Parathyroid adenoma (tissue), 2 donors: ENCODE measurements at regions not wholly inside any gene's neighbourhood (a gene's known extent, or its start where the extent isn't known, plus 50 kb on each side); places are given as distances from the start of the nearest gene placed in this dataset.

Source experiments
- H2AFZ ChIP-seq: fragments of 300-600 bp; sonication (generic); one replicate; pipeline ENCODE4 v1.7.0; 2017; ENCODE audit warnings: antibody characterized with exemption, mild to moderate bottlenecking
- H3K27ac ChIP-seq: fragments of 300-600 bp; sonication (generic); one replicate; pipeline ENCODE4 v1.7.0; 2017
- H3K27me3 ChIP-seq: fragments of 300-600 bp; sonication (generic); one replicate; pipeline ENCODE4 v1.7.0; 2017; ENCODE audit warnings: low read length; ENCODE audit not compliant: control insufficient read depth, insufficient read depth
- H3K36me3 ChIP-seq: fragments of 300-600 bp; sonication (generic); one replicate; pipeline ENCODE4 v1.7.0; 2017; ENCODE audit warnings: low read length; ENCODE audit not compliant: control insufficient read depth, insufficient read depth
- H3K4me1 ChIP-seq: fragments of 300-600 bp; sonication (generic); one replicate; pipeline ENCODE4 v1.7.0; 2017; ENCODE audit warnings: control low read depth
- H3K4me2 ChIP-seq: fragments of 300-600 bp; sonication (generic); one replicate; pipeline ENCODE4 v1.7.0; 2017; ENCODE audit warnings: low read length
- H3K4me3 ChIP-seq: fragments of 300-600 bp; sonication (generic); one replicate; pipeline ENCODE4 v1.7.0; 2017; ENCODE audit warnings: low read depth, low read length
- H3K79me2 ChIP-seq: fragments of 300-600 bp; sonication (generic); one replicate; pipeline ENCODE4 v1.7.0; 2017; ENCODE audit warnings: control low read depth
- H3K9ac ChIP-seq: fragments of 300-600 bp; sonication (generic); one replicate; pipeline ENCODE4 v1.7.0; 2017; ENCODE audit warnings: mild to moderate bottlenecking
- H3K9me3 ChIP-seq: fragments of 300-600 bp; sonication (generic); one replicate; pipeline ENCODE4 v1.7.0; 2017; ENCODE audit warnings: low read length; ENCODE audit not compliant: control insufficient read depth
- CTCF ChIP-seq: fragments of 300-600 bp; sonication (generic); IDR thresholded peaks from one replicate; pipeline ENCODE4 v1.7.0; 2017; ENCODE audit warnings: antibody characterized with exemption, mild to moderate bottlenecking
- donor health status: primary hyperparathyroidism.

GRCh38 chr1:222948079-222948478 is 133.2 kb downstream of the DISP1 start:
- Histone ChIP-seq H3K4me3 (no peak overlapping the region), H3K4me2 (no peak overlapping the region), H3K36me3 (no peaks in the 10 kb centered on the region), H3K9me3 (no peaks in the 10 kb centered on the region), H3K27ac (no peak overlapping the region), H3K27me3 (no peaks in the 10 kb centered on the region), H3K4me1 (no peaks in the 10 kb centered on the region), H3K79me2 (no peaks in the 10 kb centered on the region), H3K9ac (no peak overlapping the region), H2AFZ (no peak overlapping the region)
- no peak for TF ChIP-seq CTCF

- no peak overlapping the region for H3K4me3 ChIP-seq
- no peaks in the 10 kb centered on the region for H3K79me2 ChIP-seq
- H3K9ac ChIP-seq = no peak overlapping the region
- H3K4me2 ChIP-seq = no peak overlapping the region
- no peaks in the 10 kb centered on the region for H3K36me3 ChIP-seq
- no peak for TF ChIP-seq CTCF
- no peak overlapping the region for H3K27ac ChIP-seq
- H3K4me1 ChIP-seq = no peaks in the 10 kb centered on the region
- H2AFZ ChIP-seq = no peak overlapping the region
- no peaks in the 10 kb centered on the region for H3K9me3 ChIP-seq
- H3K27me3 ChIP-seq = no peaks in the 10 kb centered on the region
These were observed 136.1 kb downstream of the DISP1 start for GRCh38 chr1:222950892-222951291.

GRCh38 chr1:222953585-222953984 is 138.7 kb downstream of the DISP1 start:
- no peaks in the 10 kb centered on the region for H3K36me3 ChIP-seq
- peaks cover 5% of the 10 kb centered on the region for H3K4me1 ChIP-seq
- no peak overlapping the region for H3K4me2 ChIP-seq
- no peaks in the 10 kb centered on the region for H3K79me2 ChIP-seq
- H3K9ac ChIP-seq = no peak overlapping the region
- no peak overlapping the region for H3K4me3 ChIP-seq
- H3K9me3 ChIP-seq = no peaks in the 10 kb centered on the region
- H2AFZ ChIP-seq = no peak overlapping the region
- no peak for TF ChIP-seq CTCF
- no peaks in the 10 kb centered on the region for H3K27me3 ChIP-seq
- H3K27ac ChIP-seq = no peak overlapping the region

- Histone ChIP-seq H3K27ac (no peak overlapping the region), H3K36me3 (no peaks in the 10 kb centered on the region), H3K4me3 (no peak overlapping the region), H3K79me2 (no peaks in the 10 kb centered on the region), H2AFZ (no peak overlapping the region), H3K9ac (no peak overlapping the region), H3K4me2 (no peak overlapping the region), H3K27me3 (no peaks in the 10 kb centered on the region), H3K9me3 (no peaks in the 10 kb centered on the region), H3K4me1 (peaks cover 5% of the 10 kb centered on the region)
- TF ChIP-seq CTCF = no peak
These were observed 141.1 kb downstream of the DISP1 start for GRCh38 chr1:222955964-222956363.

- Histone ChIP-seq H3K27me3 (no peaks in the 10 kb centered on the region), H3K79me2 (no peaks in the 10 kb centered on the region), H3K9ac (no peak overlapping the region), H3K4me3 (no peak overlapping the region), H3K36me3 (no peaks in the 10 kb centered on the region), H3K27ac (no peak overlapping the region), H3K9me3 (no peaks in the 10 kb centered on the region), H3K4me1 (peaks cover 5% of the 10 kb centered on the region), H2AFZ (no peak overlapping the region), H3K4me2 (no peak overlapping the region)
- TF ChIP-seq CTCF = no peak
These were observed 141.8 kb downstream of the DISP1 start for GRCh38 chr1:222956601-222957000.
